ENCODE measurements at regions not wholly inside any gene's neighbourhood (a gene's known extent, or its start where the extent isn't known, plus 50 kb on each side); places are given as distances from the start of the nearest gene placed in this dataset.
"Not testable (repeated sequence)": the region's sequence is repeated elsewhere in the genome, so short reads cannot be mapped to it uniquely, and the experiment has no call there.

- peak; percentile 5 for TF ChIP-seq CTCF (conservative IDR thresholded peaks at IDR 0.05; ENCODE audit: low read depth, low read length)
- peak; percentile 10 for DNase-seq (ENCODE audit: low read depth)
- H3K4me3 ChIP-seq (ENCODE audit: low read depth, low read length), result peak overlapping the region; percentile 50
Observed at GRCh38 chr7:39833180-39833799, 116.8 kb upstream of the CDK13 start.

DNA sequence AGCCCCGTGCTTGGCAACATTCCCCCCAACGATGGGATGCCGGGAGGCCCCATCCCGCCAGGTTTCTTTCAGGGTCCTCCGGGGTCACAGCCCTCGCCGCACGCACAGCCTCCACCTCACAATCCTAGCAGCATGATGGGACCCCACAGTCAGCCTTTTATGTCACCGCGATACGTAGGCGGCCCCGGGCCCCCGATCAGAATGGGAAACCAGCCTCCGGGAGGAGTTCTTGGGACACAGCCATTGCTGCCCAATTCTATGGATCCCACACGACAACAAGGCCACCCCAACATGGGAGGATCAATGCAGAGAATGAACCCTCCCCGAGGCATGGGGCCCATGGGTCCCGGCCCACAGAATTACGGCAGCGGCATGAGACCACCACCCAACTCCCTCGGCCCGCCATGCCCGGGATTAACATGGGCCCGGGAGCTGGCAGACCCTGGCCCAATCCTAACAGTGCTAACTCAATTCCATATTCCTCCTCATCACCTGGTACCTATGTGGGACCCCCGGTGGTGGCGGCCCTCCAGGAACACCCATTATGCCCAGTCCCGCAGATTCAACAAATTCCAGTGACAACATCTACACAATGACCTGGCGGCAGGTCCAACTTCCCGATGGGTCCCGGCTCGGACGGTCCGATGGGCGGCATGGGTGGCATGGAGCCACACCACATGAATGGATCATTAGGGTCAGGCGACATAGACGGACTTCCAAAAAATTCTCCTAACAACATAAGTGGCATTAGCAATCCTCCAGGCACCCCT is 116.0 kb upstream of the CDK13 start:
- not testable (repeated sequence) for DNase-seq (ENCODE audit: low read depth); H3K4me3 ChIP-seq (ENCODE audit: low read depth, low read length)

DNA sequence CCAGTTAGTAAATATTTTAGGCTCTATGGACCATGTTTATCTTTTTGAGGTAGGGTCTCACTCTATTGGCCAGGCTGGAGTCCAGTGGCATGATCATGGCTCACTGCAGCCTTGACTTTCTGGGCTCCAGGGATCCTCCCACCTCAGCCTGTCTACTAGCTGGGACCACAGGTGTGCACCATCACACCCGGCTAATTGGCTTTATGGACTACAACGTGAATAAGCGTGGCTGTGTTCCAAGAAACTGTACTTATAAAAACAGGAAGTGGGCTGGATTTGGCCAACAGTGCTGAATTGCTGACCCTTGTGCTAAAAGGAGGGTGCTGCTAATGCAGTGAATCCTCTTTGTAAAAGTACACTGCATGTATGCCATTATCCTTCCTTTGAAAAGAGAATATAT is 111.7 kb upstream of the CDK13 start:
- peak; percentile 77 for DNase-seq (ENCODE audit: low read depth)
- no peak overlapping the region for H3K4me3 ChIP-seq (ENCODE audit: low read depth, low read length)
- no peak for TF ChIP-seq CTCF (conservative IDR thresholded peaks at IDR 0.05; ENCODE audit: low read depth, low read length)

DNA sequence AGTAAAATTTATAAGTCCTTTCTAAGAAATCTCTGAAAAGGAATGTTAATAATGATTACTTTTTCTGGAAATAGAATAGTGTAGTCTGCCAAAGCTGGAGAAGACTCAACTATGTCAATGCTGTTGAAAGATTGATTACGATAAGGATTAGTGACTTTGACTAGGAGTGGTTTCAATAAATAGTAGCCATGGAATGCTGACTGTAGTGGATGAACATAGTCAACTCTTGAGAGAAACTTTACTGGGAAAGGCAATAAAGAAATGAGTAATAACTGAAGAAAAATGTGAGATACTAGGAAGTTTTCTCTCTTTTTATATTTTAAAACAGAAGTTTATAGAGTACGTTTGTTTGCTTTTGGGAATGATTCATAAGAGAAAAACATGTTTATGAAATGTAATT is 105.0 kb upstream of the CDK13 start:
- TF ChIP-seq CTCF (conservative IDR thresholded peaks at IDR 0.05; ENCODE audit: low read depth, low read length), result no peak
- no peak for DNase-seq (ENCODE audit: low read depth)
- H3K4me3 ChIP-seq (ENCODE audit: low read depth, low read length), result no peak overlapping the region

DNA sequence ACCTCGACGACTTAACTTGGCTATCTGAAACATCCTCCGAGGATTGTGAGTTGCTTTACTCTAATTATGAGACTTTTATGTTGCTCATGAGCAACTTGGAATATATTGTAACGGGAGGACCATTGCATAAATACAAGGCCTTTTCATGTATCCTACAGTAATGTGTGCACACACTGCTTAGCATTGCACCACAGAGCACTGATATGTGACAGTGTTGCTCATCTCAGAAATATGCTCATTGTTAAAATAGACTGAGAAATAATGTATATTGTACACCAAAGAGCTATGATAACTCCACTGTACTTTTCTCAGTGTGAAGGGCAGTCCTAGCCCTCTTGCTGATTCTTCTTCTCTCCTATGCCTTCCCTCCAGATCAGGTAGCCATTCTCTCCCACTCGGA is 102.8 kb upstream of the CDK13 start:
- H3K4me3 ChIP-seq (ENCODE audit: low read depth, low read length), result no peak overlapping the region
- peak; percentile 25 for DNase-seq (ENCODE audit: low read depth)
- TF ChIP-seq CTCF (conservative IDR thresholded peaks at IDR 0.05; ENCODE audit: low read depth, low read length), result no peak

GRCh38 chr7:39851466-39852045 is 98.5 kb upstream of the CDK13 start:
- no peak overlapping the region for H3K4me3 ChIP-seq (ENCODE audit: low read depth, low read length)
- no peak for DNase-seq (ENCODE audit: low read depth)
- no peak for TF ChIP-seq CTCF (conservative IDR thresholded peaks at IDR 0.05; ENCODE audit: low read depth, low read length)

- not testable (repeated sequence) for DNase-seq (ENCODE audit: low read depth); H3K4me3 ChIP-seq (ENCODE audit: low read depth, low read length)
Observed at GRCh38 chr7:39854616-39855324, 95.3 kb upstream of the CDK13 start.
